T-helper 1 cell (primary cell): ENCODE measurements at regions not wholly inside any gene's neighbourhood (a gene's known extent, or its start where the extent isn't known, plus 50 kb on each side); places are given as distances from the start of the nearest gene placed in this dataset.

Source experiments
- DNase-seq, 5 donors: peaks; one replicate each; pipeline ENCODE4 v3.0.0-alpha.2; 2012 to 2020

DNA sequence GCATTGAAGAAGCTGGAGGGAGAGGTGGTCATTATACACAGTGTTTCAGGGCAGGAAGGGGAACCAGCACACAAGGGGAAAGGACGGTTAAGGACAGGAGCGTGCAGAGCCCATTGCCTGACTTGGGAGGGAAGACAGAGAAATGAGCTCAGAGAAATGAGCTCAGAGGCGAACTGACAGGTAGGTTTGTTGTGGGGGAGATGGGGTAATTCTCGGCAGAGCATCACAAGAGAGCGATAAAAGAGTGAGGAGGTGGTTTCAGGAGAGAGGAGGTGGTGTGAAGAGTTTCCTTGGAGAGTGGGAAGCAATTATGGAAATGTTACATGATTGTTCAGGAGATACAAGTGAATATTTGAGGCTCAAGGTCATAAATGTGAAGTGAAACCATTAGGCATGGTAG is 61.0 kb downstream of the MRGPRX1 start:
- no peak for DNase-seq

- DNase-seq = no peak
These were observed 73.3 kb downstream of the MRGPRX1 start for GRCh38 chr11:18865951-18866350.

DNA sequence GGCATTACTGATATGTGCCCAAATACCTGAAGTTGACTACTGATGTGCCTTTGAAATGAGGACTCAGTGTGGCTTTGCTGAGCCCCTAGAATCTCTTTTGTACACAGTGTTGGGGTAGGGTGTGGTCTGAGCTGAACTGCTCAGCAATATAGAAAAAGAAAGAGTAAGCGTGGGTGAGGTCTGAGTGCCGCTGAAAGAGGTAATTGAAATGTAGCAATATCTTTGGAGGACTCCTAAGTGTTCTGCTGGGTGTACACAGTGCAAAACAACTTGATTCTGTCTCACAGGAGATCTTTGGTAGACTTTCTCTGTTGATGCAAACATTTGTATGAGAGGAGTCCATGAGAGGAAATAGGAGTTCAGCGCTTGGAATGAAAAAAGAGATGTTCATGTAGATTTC is 73.7 kb upstream of the PTPN5 start:
- no peak for DNase-seq

DNA sequence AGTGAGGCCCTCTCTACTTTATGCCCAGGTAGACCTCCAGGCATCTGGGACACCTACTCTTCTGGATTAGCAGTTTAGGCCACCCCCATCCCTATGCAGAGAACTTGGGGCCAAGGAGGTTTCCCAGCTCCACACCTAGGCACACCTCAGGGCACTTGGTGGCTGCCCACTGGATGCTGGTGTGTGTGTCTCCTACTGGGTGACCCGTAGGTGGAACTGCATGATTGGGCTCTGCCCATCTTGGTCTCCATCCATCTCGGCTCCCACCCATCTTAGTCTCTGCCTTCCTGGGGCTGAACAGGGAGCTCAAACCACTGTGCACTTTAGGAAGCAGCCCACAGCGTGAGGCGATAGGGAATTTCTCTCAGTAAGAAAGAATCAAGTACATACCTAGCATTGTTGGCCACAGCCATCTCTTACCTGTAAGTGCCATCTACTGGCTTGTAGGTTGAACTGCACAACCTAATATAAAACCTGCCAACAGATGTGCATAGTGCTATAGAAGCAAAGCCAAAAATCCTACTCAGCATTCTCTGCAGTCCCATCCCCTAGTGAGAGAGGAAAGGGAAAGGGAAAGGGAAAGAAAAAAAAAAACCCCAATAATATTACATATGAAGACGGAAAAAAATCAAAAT is 61.6 kb upstream of the PTPN5 start:
- DNase-seq = peak in 1 of 5 donors; percentile 15

DNA sequence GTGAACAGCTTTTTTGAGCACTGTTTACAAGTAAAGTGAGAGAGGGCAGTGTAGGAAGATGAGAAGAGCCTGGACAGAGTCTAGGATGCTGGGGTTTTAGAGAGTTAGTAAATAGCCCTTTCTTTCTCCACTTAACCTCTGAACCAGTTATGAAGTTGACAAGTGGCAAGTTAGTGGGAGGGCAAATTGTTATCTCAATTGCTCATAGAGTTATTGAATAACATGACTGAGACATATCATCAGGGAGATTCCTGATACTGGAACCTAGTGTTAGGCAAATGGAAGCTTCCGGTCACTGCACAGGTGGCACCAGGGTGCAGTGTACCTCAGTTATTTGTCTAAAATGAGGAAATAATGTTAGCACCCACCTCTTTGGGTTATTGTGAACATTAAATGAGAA is 57.8 kb upstream of the PTPN5 start:
- DNase-seq = no peak

DNA sequence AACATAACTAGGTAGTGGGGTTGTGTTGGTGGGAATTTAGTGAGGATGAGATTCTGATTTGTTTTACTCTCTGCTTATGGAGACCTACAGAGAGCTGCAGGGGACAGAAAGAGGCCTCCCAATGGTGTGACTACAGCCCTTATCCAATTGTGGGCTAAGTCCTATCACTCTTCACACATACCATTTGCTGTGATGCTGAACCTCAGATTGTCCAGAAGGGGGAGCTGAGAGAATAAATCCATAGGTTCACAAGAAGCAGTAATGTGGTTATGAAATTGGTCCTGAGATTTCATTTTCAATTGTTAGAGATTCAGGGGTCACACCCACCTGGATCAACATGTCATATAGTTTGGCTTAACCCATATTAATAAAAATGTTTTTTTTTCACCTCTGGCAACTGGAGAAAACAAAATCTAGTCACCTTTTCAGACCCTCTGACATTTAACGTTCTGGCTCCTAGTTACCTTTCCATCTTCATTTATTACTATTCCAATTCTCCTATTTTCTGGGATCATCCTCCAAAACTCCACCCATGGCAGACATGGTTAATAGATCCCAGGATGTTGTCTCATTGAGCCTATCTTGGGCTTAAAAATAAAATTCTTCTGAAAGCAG is 53.3 kb upstream of the PTPN5 start:
- peak in 1 of 5 donors; percentile 11 for DNase-seq
